HS-27A (cell line): ENCODE measurements at regions not wholly inside any gene's neighbourhood (a gene's known extent, or its start where the extent isn't known, plus 50 kb on each side); places are given as distances from the start of the nearest gene placed in this dataset.

Experiments used
- DNase-seq: peaks from one replicate; pipeline ENCODE4 v3.0.0-alpha.2; 2012; ENCODE audit warnings: low read depth, missing footprints

- no peak for DNase-seq
These were observed 976.6 kb downstream of the FAM181B start for GRCh38 chr11:81756864-81757595.

GRCh38 chr11:81749245-81749644 lies 984.4 kb downstream of the FAM181B start:
- no peak for DNase-seq

GRCh38 chr11:81744336-81745116 lies 989.1 kb downstream of the FAM181B start:
- DNase-seq, result no peak

GRCh38 chr11:81725701-81726100 lies 1008.0 kb downstream of the FAM181B start:
- no peak for DNase-seq

GRCh38 chr11:81717695-81718094 lies 1016.0 kb downstream of the FAM181B start:
- DNase-seq, result no peak

GRCh38 chr11:81707881-81708280 lies 1025.8 kb downstream of the FAM181B start:
- DNase-seq, result no peak

GRCh38 chr11:81705283-81705682 lies 1028.4 kb downstream of the FAM181B start:
- no peak for DNase-seq

DNA sequence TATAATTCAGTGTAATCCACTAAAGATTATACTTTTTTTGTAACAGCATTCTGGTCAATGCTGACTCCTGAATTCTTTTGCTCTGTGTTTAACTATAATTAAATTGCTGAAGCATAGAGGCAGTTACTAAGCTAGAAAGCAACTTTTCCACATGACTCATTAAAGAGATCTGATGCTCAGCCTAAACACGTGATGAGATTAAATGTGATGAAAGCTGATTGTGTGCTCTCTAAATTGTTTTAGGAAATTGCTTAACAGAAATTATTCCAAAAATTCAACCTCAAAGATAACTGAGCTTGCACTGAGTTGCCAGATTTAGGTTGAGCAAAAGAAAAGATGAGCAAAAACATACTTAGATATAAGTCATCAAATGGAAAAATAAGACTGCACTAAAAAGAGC lies 1033.6 kb downstream of the FAM181B start:
- no peak for DNase-seq

- no peak for DNase-seq
These were observed 1046.6 kb downstream of the FAM181B start for GRCh38 chr11:81687057-81687456.

- DNase-seq, result no peak
These were observed 1059.5 kb downstream of the FAM181B start for GRCh38 chr11:81674211-81674610.

- no peak for DNase-seq
These were observed 1060.7 kb downstream of the FAM181B start for GRCh38 chr11:81673001-81673400.

- DNase-seq, result no peak
These were observed 1063.6 kb downstream of the FAM181B start for GRCh38 chr11:81669935-81670543.

DNA sequence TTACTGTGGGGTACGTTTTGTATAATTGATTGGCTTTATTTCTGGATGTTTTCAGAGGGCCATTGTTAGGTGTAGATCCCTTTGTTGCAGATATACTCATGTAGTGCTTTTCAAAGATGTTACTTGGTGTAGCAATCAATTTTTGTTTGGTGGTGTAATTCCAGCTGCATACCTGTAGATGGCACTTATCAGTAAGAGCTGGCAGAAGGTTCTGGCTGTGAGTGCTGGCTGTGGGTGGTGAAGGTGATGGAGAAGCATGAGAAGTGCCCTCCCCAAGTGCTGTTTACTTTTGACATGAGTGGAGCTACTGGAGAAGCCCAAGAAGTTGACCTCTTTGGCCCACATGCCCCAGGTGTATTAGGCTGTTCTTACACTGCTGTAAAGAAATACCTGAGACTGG lies 1074.9 kb downstream of the FAM181B start:
- no peak for DNase-seq

- DNase-seq, result no peak
These were observed 1078.3 kb downstream of the FAM181B start for GRCh38 chr11:81655351-81655750.

DNA sequence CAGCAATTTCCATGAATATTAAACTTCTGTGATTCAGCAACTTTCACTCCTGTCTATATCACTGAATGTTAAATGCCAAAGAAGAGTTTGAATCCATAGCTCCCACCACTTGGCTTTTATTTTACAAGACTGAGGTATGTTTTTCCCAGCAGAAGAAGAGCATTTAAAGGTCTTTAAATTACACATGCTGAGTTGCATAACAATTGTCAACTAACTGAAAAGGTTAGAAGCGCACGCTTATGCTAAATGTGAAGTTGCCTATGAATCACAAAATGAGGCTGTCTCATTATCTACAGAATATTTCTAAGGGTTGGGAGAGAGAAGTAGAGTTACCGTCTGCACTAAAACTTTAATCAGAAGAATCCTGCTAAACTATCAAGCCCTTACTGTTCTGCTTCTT lies 1086.3 kb downstream of the FAM181B start:
- DNase-seq, result no peak

- no peak for DNase-seq
These were observed 1089.3 kb downstream of the FAM181B start for GRCh38 chr11:81644239-81644840.

- no peak for DNase-seq
These were observed 1099.2 kb downstream of the FAM181B start for GRCh38 chr11:81634483-81634882.

- no peak for DNase-seq
These were observed 1131.2 kb downstream of the FAM181B start for GRCh38 chr11:81602508-81602907.

DNA sequence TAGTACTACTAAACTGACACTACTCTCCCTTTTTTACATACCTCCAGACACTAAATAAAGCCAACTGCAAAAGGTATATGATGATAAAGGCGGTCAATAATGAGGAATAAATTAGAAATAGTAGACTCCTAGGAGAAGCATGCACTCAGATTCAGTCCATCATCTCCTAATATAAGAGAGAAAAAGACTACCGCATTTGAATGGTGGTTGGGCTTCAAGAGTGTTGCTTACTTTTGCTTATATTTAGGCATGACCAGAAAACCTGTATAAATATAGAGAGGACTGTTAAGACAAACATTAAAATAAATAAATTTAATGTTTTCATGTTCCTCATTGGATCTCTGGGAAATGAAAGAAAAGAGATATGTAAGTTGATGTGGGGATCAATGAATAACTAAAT lies 1137.0 kb downstream of the FAM181B start:
- DNase-seq, result no peak

GRCh38 chr11:81585390-81585933 lies 1148.2 kb downstream of the FAM181B start:
- no peak for DNase-seq

DNA sequence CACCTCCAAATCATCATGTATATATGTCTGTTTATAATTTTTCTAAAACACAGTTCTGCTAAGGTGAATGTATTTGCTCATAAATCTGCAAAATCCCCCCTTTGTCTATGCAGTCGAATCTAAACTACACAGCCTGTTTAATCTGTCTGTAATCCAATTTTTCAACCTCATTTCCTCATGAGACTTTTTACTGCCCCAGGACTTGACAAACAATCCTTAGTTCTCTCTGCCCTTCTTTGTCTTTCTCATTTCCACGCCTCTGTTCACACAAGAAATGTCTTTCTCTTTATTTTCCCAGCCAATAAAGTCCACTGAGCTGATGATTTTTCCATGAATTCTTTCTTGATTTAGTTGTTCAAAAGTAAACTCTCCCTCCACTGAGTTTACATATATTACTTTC lies 1154.3 kb downstream of the FAM181B start:
- no peak for DNase-seq

DNA sequence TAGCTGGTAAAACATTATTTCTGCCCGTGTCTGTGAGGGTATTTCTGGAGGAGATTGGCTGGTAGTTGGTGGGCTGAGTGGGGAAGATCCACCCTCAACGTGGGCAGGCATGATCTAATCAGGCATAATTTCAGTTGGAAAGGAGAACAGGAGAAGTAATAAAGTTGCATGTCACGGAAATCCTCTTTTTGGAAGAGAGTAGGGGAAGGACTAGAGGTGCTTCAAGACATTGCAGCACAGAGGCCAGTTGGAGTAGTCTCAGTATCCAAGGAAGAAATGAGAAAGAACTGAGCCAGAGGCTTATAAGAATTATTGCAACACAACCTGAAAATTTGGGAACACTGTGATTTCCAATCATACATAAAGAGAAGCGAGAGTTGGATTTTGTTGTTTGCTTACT lies 1155.1 kb downstream of the FAM181B start:
- DNase-seq, result no peak
